DND-41 (cell line): ENCODE measurements at regions not wholly inside any gene's neighbourhood (a gene's known extent, or its start where the extent isn't known, plus 50 kb on each side); places are given as distances from the start of the nearest gene placed in this dataset.

Source experiments
- ATAC-seq: fragments of 200-7000 bp; cut with Tn5 transposase; 3 replicates; pipeline ENCODE4 v1.9.1; 2021; ENCODE audit warnings: low read depth; ENCODE audit not compliant: insufficient read depth
- DNase-seq: peaks from one replicate; pipeline ENCODE4 v3.0.0-alpha.2; 2020
- H2AFZ ChIP-seq: 2 replicates; pipeline ENCODE4 v1.6.0; 2012; ENCODE audit warnings: low read depth, low read length
- H3K27ac ChIP-seq: 2 replicates; pipeline ENCODE4 v1.5.1; 2012; ENCODE audit warnings: low read length, inconsistent platforms
- H3K27me3 ChIP-seq: fragments of 200-600 bp; sonication (generic); 2 replicates; pipeline ENCODE4 v1.6.0; 2012; ENCODE audit warnings: low read length, mild to moderate bottlenecking, inconsistent platforms; ENCODE audit not compliant: insufficient read depth, poor library complexity
- H3K36me3 ChIP-seq: 2 replicates; pipeline ENCODE4 v1.5.1; 2012; ENCODE audit warnings: low read length, inconsistent platforms; ENCODE audit not compliant: insufficient read depth
- H3K4me1 ChIP-seq: 2 replicates; pipeline ENCODE4 v1.5.1; 2012; ENCODE audit warnings: mild to moderate bottlenecking, low read length; ENCODE audit not compliant: insufficient read depth
- H3K4me2 ChIP-seq: 2 replicates; pipeline ENCODE4 v1.6.0; 2012; ENCODE audit warnings: mild to moderate bottlenecking, moderate library complexity, low read length, inconsistent platforms; ENCODE audit not compliant: insufficient read depth
- H3K4me3 ChIP-seq, 2 experiments: fragments of 200-600 bp in 1 of 2; shearing (Covaris generic) in 1 of 2; 2 replicates each; pipeline ENCODE4 v1.5.1; 2012 to 2016; ENCODE audit warnings: inconsistent platforms in 2 of 2, low read length in 2 of 2, mild to moderate bottlenecking in 2 of 2, low read depth in 1 of 2, moderate library complexity in 1 of 2
- H3K79me2 ChIP-seq: 2 replicates; pipeline ENCODE4 v1.6.0; 2012; ENCODE audit warnings: low read length, inconsistent platforms; ENCODE audit not compliant: insufficient read depth
- H3K9ac ChIP-seq: 2 replicates; pipeline ENCODE4 v1.6.0; 2012; ENCODE audit warnings: low read depth, mild to moderate bottlenecking, inconsistent platforms, low read length, moderate library complexity
- H3K9me3 ChIP-seq: 2 replicates; pipeline ENCODE4 v1.5.1; 2012; ENCODE audit warnings: low read length, moderate library complexity, mild to moderate bottlenecking, inconsistent platforms; ENCODE audit not compliant: insufficient read depth, severe bottlenecking
- H4K20me1 ChIP-seq: 2 replicates; pipeline ENCODE4 v1.6.0; 2012; ENCODE audit warnings: low read length; ENCODE audit not compliant: insufficient read depth
- CTCF ChIP-seq: IDR thresholded peaks from 2 replicates; pipeline ENCODE4 v1.5.1; 2012; ENCODE audit warnings: borderline replicate concordance, low read length, moderate library complexity, mild to moderate bottlenecking; ENCODE audit not compliant: poor library complexity, severe bottlenecking; ENCODE audit errors: extremely low read depth
- EZH2 ChIP-seq: IDR thresholded peaks from 3 replicates; pipeline ENCODE4 v1.6.1; 2012; ENCODE audit warnings: borderline replicate concordance, low read depth, mild to moderate bottlenecking, moderate library complexity, low read length, inconsistent platforms; ENCODE audit not compliant: severe bottlenecking

GRCh38 chr2:150293771-150294170, 193.7 kb downstream of the RND3 start:
- TF ChIP-seq EZH2, result no peak
- TF ChIP-seq CTCF, result no peak

GRCh38 chr2:150292807-150293206, 194.7 kb downstream of the RND3 start:
- Histone ChIP-seq H4K20me1 (no peaks in the 10 kb centered on the region), H3K4me2 (no peak overlapping the region), H3K9me3 (no peaks in the 10 kb centered on the region), H2AFZ (no peak overlapping the region), H3K9ac (no peak overlapping the region), H3K27ac (no peak overlapping the region), H3K79me2 (no peaks in the 10 kb centered on the region), H3K4me1 (no peaks in the 10 kb centered on the region), H3K4me3 (no peak overlapping the region), H3K27me3 (no peaks in the 10 kb centered on the region), H3K36me3 (no peaks in the 10 kb centered on the region)
- TF ChIP-seq EZH2 (no peak), CTCF (no peak)
- no peak for DNase-seq
- ATAC-seq, result no peak

More at GRCh38 chr2:150293771-150294170, 193.7 kb downstream of the RND3 start:
- H3K79me2 ChIP-seq, result no peaks in the 10 kb centered on the region
- no peak overlapping the region for H3K27ac ChIP-seq
- no peak for ATAC-seq
- no peaks in the 10 kb centered on the region for H3K36me3 ChIP-seq
- H3K9ac ChIP-seq, result no peak overlapping the region
- no peaks in the 10 kb centered on the region for H3K4me1 ChIP-seq
- DNase-seq, result no peak
- H4K20me1 ChIP-seq, result no peaks in the 10 kb centered on the region
- no peak overlapping the region for H3K4me3 ChIP-seq
- H3K9me3 ChIP-seq, result no peaks in the 10 kb centered on the region
- no peaks in the 10 kb centered on the region for H3K27me3 ChIP-seq
- H3K4me2 ChIP-seq, result no peak overlapping the region
- no peak overlapping the region for H2AFZ ChIP-seq

GRCh38 chr2:150292192-150292591, 195.3 kb downstream of the RND3 start:
- ATAC-seq (no peak), DNase-seq (no peak)
- Histone ChIP-seq H3K27ac (no peak overlapping the region), H3K79me2 (no peaks in the 10 kb centered on the region), H3K4me2 (no peak overlapping the region), H3K9ac (no peak overlapping the region), H2AFZ (no peak overlapping the region), H3K4me1 (no peaks in the 10 kb centered on the region), H3K9me3 (no peaks in the 10 kb centered on the region), H3K27me3 (no peaks in the 10 kb centered on the region), H4K20me1 (no peaks in the 10 kb centered on the region), H3K4me3 (no peak overlapping the region), H3K36me3 (no peaks in the 10 kb centered on the region)
- TF ChIP-seq CTCF, result no peak
